Vagina (tissue), 2 donors: ENCODE measurements at regions not wholly inside any gene's neighbourhood (a gene's known extent, or its start where the extent isn't known, plus 50 kb on each side); places are given as distances from the start of the nearest gene placed in this dataset.
A peak's percentile ranks its signal among the peaks of the same experiment; 100 is the strongest.

Experiments used
- DNase-seq, 2 donors: peaks; one replicate each; pipeline ENCODE4 v3.0.0-alpha.2; 2017; ENCODE audit errors: extremely low spot score in 2 of 2
- H3K27ac ChIP-seq: fragments of 200-600 bp; sonication (generic); one replicate; pipeline ENCODE4 v1.5.1; 2019
- H3K27me3 ChIP-seq: fragments of 200-600 bp; sonication (generic); one replicate; pipeline ENCODE4 v1.5.1; 2019
- H3K36me3 ChIP-seq, 2 donors: fragments of 200-600 bp; sonication (generic); one replicate each; pipeline ENCODE4 v1.5.1; 2017 to 2019
- H3K4me1 ChIP-seq: fragments of 200-600 bp; sonication (generic); one replicate; pipeline ENCODE4 v1.5.1; 2019
- H3K4me3 ChIP-seq, 2 donors: fragments of 200-600 bp; sonication (generic); 1 replicate in 1 of 2; 2 replicates in 1 of 2; pipeline ENCODE4 v1.5.1; 2016 to 2019
- H3K9me3 ChIP-seq: fragments of 200-600 bp; sonication (generic); one replicate; pipeline ENCODE4 v1.5.1; 2019
- CTCF ChIP-seq, 3 experiments: fragments of 450-650 bp in 2 of 3; fragments of 200-600 bp in 1 of 3; sonication (generic) in 1 of 3; IDR thresholded peaks; one replicate each; pipeline ENCODE4 v1.5.1; 2017 to 2019; ENCODE audit warnings: antibody characterized with exemption in 3 of 3, mild to moderate bottlenecking in 2 of 3, moderate library complexity in 2 of 3
- POLR2A ChIP-seq, 2 donors: fragments of 450-650 bp; IDR thresholded peaks; one replicate each; pipeline ENCODE4 v1.6.1; 2017; ENCODE audit warnings: antibody characterized with exemption in 2 of 2, mild to moderate bottlenecking in 2 of 2, moderate library complexity in 2 of 2
- POLR2AphosphoS5 ChIP-seq, 2 donors: sonication (generic); formaldehyde crosslinking; IDR thresholded peaks; one replicate each; pipeline ENCODE4 v1.9.0; 2017; ENCODE audit warnings: antibody characterized with exemption in 2 of 2, mild to moderate bottlenecking in 2 of 2, low read depth in 1 of 2; ENCODE audit not compliant: insufficient read depth in 1 of 2
- intact Hi-C: fragments of 100-400 bp; cut with DNase I; formaldehyde crosslinking; loops from one replicate; pipeline ENCODE4 v1.15.1; 2023

- Histone ChIP-seq H3K4me3 (no peak overlapping the region), H3K36me3 (no peaks in the 10 kb centered on the region), H3K9me3 (no peaks in the 10 kb centered on the region), H3K4me1 (peaks cover 28% of the 10 kb centered on the region), H3K27ac (no peak overlapping the region), H3K27me3 (no peaks in the 10 kb centered on the region)
- DNase-seq, result no peak
- TF ChIP-seq POLR2A (IDR thresholded peaks at IDR 0.05) (no peak), CTCF (IDR thresholded peaks at IDR 0.05) (no peak), POLR2AphosphoS5 (IDR thresholded peaks at IDR 0.05; ENCODE audit: insufficient read depth in 1 of 2, low read depth in 1 of 2) (no peak)
- intact Hi-C loops, result no loop called here
These were observed 154.4 kb downstream of the ERCC6L2 start for GRCh38 chr9:96029722-96030530.

- Histone ChIP-seq H3K36me3 (no peaks in the 10 kb centered on the region), H3K4me3 (peak overlapping the region; percentile 36 to 39), H3K27me3 (no peaks in the 10 kb centered on the region), H3K9me3 (no peaks in the 10 kb centered on the region), H3K27ac (no peak overlapping the region), H3K4me1 (peaks cover 29% of the 10 kb centered on the region)
- intact Hi-C loops, result no loop called here
- TF ChIP-seq POLR2AphosphoS5 (IDR thresholded peaks at IDR 0.05; ENCODE audit: insufficient read depth in 1 of 2, low read depth in 1 of 2), result no peak
- TF ChIP-seq CTCF (IDR thresholded peaks at IDR 0.05), result no peak
- no peak for TF ChIP-seq POLR2A (IDR thresholded peaks at IDR 0.05)
- DNase-seq, result no peak
These were observed 152.0 kb downstream of the ERCC6L2 start for GRCh38 chr9:96027251-96028131.

GRCh38 chr9:96026655-96027213, 151.2 kb downstream of the ERCC6L2 start:
- no peaks in the 10 kb centered on the region for H3K9me3 ChIP-seq
- TF ChIP-seq CTCF (IDR thresholded peaks at IDR 0.05), result no peak
- TF ChIP-seq POLR2AphosphoS5 (IDR thresholded peaks at IDR 0.05; ENCODE audit: insufficient read depth in 1 of 2, low read depth in 1 of 2), result no peak
- TF ChIP-seq POLR2A (IDR thresholded peaks at IDR 0.05), result no peak
- DNase-seq, result no peak
- H3K36me3 ChIP-seq, result no peaks in the 10 kb centered on the region
- H3K27ac ChIP-seq, result no peak overlapping the region
- intact Hi-C loops, result no loop called here
- H3K27me3 ChIP-seq, result no peaks in the 10 kb centered on the region
- H3K4me1 ChIP-seq, result peaks cover 37% of the 10 kb centered on the region
- H3K4me3 ChIP-seq, result peak overlapping the region; percentile 36 to 39

- Histone ChIP-seq H3K27ac (no peak overlapping the region), H3K9me3 (no peaks in the 10 kb centered on the region), H3K4me1 (peaks cover 37% of the 10 kb centered on the region), H3K4me3 (no peak overlapping the region), H3K36me3 (no peaks in the 10 kb centered on the region), H3K27me3 (no peaks in the 10 kb centered on the region)
- DNase-seq, result no peak
- intact Hi-C loops, result no loop called here
- TF ChIP-seq CTCF (IDR thresholded peaks at IDR 0.05), result no peak
- TF ChIP-seq POLR2A (IDR thresholded peaks at IDR 0.05), result no peak
- TF ChIP-seq POLR2AphosphoS5 (IDR thresholded peaks at IDR 0.05; ENCODE audit: insufficient read depth in 1 of 2, low read depth in 1 of 2), result no peak
These were observed 150.6 kb downstream of the ERCC6L2 start for GRCh38 chr9:96025995-96026602.
